ENCODE measurements at regions not wholly inside any gene's neighbourhood (a gene's known extent, or its start where the extent isn't known, plus 50 kb on each side); places are given as distances from the start of the nearest gene placed in this dataset.

DNA sequence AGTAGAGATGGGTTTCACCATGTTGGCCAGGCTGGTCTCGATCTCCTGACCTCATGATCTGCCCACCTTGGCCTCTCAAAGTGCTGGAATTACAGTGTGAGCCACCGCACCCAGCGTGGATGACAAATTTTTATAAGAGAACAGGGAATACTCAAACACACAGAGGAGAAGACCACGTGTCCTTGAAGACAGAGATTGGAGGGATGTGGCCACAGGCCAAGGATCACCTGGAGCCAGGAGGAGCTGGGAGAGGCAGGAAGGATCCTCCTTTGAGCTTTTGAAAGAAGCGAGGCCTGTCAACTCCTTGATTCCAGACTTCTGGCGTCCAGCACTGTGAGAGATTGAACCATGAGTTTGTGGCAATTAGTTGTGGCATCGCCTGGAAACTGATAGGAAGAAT, 1049.5 kb downstream of the TBC1D22A start:
- no peak for TF ChIP-seq CTCF (IDR thresholded peaks at IDR 0.05)
- no peak for TF ChIP-seq EZH2 (IDR thresholded peaks at IDR 0.05; ENCODE audit: borderline replicate concordance, insufficient read depth, low read depth, low read length, poor library complexity, severe bottlenecking)
